ENCODE measurements at regions not wholly inside any gene's neighbourhood (a gene's known extent, or its start where the extent isn't known, plus 50 kb on each side); places are given as distances from the start of the nearest gene placed in this dataset.
"Not testable (repeated sequence)": the region's sequence is repeated elsewhere in the genome, so short reads cannot be mapped to it uniquely, and the experiment has no call there.

GRCh38 chr15:39499042-39499441 is 81.8 kb upstream of the THBS1 start:
- no peak for DNase-seq

- DNase-seq: no peak
Measured at GRCh38 chr15:39499681-39500080, 81.2 kb upstream of the THBS1 start.

- no peak for DNase-seq
Measured at GRCh38 chr15:39501366-39502081, 79.4 kb upstream of the THBS1 start.

GRCh38 chr15:39502082-39502447 is 78.8 kb upstream of the THBS1 start:
- DNase-seq: no peak

- DNase-seq: no peak
Measured at GRCh38 chr15:39502611-39503195, 78.2 kb upstream of the THBS1 start.

GRCh38 chr15:39503526-39503925 is 77.4 kb upstream of the THBS1 start:
- DNase-seq: no peak

- DNase-seq: no peak
Measured at GRCh38 chr15:39504808-39505207, 76.1 kb upstream of the THBS1 start.

- DNase-seq: no peak
Measured at GRCh38 chr15:39506146-39506545, 74.7 kb upstream of the THBS1 start.

GRCh38 chr15:39508536-39508935 is 72.3 kb upstream of the THBS1 start:
- no peak for DNase-seq

GRCh38 chr15:39510001-39510701 is 70.7 kb upstream of the THBS1 start:
- DNase-seq: no peak

- DNase-seq: no peak
Measured at GRCh38 chr15:39511000-39511915, 69.6 kb upstream of the THBS1 start.

- no peak for DNase-seq
Measured at GRCh38 chr15:39511916-39512260, 69.0 kb upstream of the THBS1 start.

- DNase-seq: no peak
Measured at GRCh38 chr15:39512643-39513042, 68.2 kb upstream of the THBS1 start.

GRCh38 chr15:39513936-39514335 is 66.9 kb upstream of the THBS1 start:
- DNase-seq: no peak

- DNase-seq: no peak
Measured at GRCh38 chr15:39514933-39515332, 65.9 kb upstream of the THBS1 start.

- no peak for DNase-seq
Measured at GRCh38 chr15:39515765-39516164, 65.1 kb upstream of the THBS1 start.

- no peak for DNase-seq
Measured at GRCh38 chr15:39517122-39517855, 63.6 kb upstream of the THBS1 start.

- DNase-seq: not testable (repeated sequence)
Measured at GRCh38 chr15:39523968-39524367, 56.9 kb upstream of the THBS1 start.

- no peak for DNase-seq
Measured at GRCh38 chr15:39529457-39529856, 51.4 kb upstream of the THBS1 start.

GRCh38 chr15:39530480-39531342 is 50.2 kb upstream of the THBS1 start:
- no peak for DNase-seq
